Hepatocyte (in vitro differentiated cells): ENCODE measurements at regions not wholly inside any gene's neighbourhood (a gene's known extent, or its start where the extent isn't known, plus 50 kb on each side); places are given as distances from the start of the nearest gene placed in this dataset.

ENCODE experiments used
- EZH2 ChIP-seq: fragments of 200-600 bp; sonication (generic); IDR thresholded peaks from 2 replicates; pipeline ENCODE4 v1.6.1; 2016; ENCODE audit warnings: antibody characterized with exemption, mild to moderate bottlenecking, borderline replicate concordance
- EZH2phosphoT487 ChIP-seq: fragments of 200-600 bp; sonication (generic); IDR thresholded peaks from one replicate; pipeline ENCODE4 v1.6.1; 2018; ENCODE audit warnings: antibody characterized with exemption, mild to moderate bottlenecking, low read depth, moderate library complexity; ENCODE audit not compliant: unreplicated experiment, severe bottlenecking
- TF ChIP-seq, protein P1 (sequence below): fragments of 200-600 bp; sonication (generic); IDR thresholded peaks from 2 replicates; pipeline ENCODE4 v1.5.1; 2016; ENCODE audit warnings: antibody characterized with exemption, mild to moderate bottlenecking; ENCODE audit not compliant: poor library complexity

DNA sequence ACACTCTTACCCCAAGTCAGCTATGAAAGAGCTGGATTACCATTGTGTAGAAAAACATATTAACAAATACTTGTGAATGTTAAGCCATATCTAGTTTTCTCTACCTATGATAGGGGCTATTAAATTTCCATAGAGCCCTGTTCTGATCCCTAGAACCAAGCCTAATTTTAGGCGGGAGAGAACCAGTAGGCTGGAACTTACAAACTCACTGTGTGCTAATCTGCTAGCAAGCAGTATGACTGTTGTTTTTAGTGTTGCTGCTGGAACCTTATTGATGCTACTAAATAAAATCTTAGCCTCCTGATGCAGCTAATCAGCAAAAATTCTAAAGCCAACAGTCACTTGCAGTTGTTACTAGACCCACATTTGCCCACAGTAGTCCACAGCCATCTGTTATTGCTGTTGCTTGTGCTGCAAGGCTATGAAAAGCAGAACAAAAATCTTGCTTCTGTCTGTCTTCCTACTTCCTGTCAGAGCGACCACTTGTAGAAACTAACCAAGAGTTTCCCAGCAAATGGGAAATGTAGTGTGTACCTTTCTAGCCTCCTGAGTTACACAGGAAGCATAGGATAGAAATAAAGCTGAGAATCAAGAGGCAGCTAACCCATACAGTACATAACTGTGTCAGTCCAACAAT lies 368.4 kb downstream of the ARL4A start:
- TF ChIP-seq, protein P1, sequence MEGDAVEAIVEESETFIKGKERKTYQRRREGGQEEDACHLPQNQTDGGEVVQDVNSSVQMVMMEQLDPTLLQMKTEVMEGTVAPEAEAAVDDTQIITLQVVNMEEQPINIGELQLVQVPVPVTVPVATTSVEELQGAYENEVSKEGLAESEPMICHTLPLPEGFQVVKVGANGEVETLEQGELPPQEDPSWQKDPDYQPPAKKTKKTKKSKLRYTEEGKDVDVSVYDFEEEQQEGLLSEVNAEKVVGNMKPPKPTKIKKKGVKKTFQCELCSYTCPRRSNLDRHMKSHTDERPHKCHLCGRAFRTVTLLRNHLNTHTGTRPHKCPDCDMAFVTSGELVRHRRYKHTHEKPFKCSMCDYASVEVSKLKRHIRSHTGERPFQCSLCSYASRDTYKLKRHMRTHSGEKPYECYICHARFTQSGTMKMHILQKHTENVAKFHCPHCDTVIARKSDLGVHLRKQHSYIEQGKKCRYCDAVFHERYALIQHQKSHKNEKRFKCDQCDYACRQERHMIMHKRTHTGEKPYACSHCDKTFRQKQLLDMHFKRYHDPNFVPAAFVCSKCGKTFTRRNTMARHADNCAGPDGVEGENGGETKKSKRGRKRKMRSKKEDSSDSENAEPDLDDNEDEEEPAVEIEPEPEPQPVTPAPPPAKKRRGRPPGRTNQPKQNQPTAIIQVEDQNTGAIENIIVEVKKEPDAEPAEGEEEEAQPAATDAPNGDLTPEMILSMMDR: no peak
- TF ChIP-seq EZH2 (no peak), EZH2phosphoT487 (no peak)
